SK-N-SH (cell line): ENCODE measurements at regions not wholly inside any gene's neighbourhood (a gene's known extent, or its start where the extent isn't known, plus 50 kb on each side); places are given as distances from the start of the nearest gene placed in this dataset.

Experiments used
- CTCF ChIA-PET: fragments of 300-600, 350-600 bp; formaldehyde crosslinking; extraction: SDS; loops from one replicate; lab custom pipeline; 2021; lab: Yijun Ruan, JAX
- POLR2A ChIA-PET: fragments of 350-600 bp; sonication (Branson Sonifier 250); formaldehyde crosslinking; extraction: SDS; loops from one replicate; lab custom pipeline; 2020; ENCODE audit warnings: antibody characterized with exemption, inconsistent platforms; lab: Yijun Ruan, JAX
- DNase-seq: peaks from one replicate; pipeline ENCODE4 v3.0.0; 2012
- H2AFZ ChIP-seq: fragments of 200-600 bp; sonication (generic); 2 replicates; pipeline ENCODE4 v1.8.1; 2016; ENCODE audit warnings: antibody characterized with exemption, mild to moderate bottlenecking, low read depth
- H3F3A ChIP-seq: fragments of 200-600 bp; sonication (generic); replicated peaks from 2 replicates; pipeline ENCODE3; 2016; ENCODE audit warnings: antibody characterized with exemption, mild to moderate bottlenecking; ENCODE audit not compliant: insufficient read depth
- H3K27ac ChIP-seq, 2 experiments: fragments of 200-500 bp in 1 of 2; fragments of 200-600 bp in 1 of 2; sonication (Bioruptor generic) in 1 of 2; sonication (generic), shearing (Covaris generic) in 1 of 2; 2 replicates each; pipeline versions ENCODE4 v1.5.1 to v1.6.1; 2014 to 2016; ENCODE audit warnings: low read depth in 2 of 2, inconsistent platforms in 1 of 2, low read length in 1 of 2, mild to moderate bottlenecking in 1 of 2, mixed read lengths in 1 of 2
- H3K27me3 ChIP-seq: fragments of 200-600 bp; sonication (generic), shearing (Covaris generic); 2 replicates; pipeline ENCODE4 v1.6.1; 2016; ENCODE audit warnings: mixed run types; ENCODE audit not compliant: insufficient read depth
- H3K36me3 ChIP-seq, 2 experiments: fragments of 200-500 bp in 1 of 2; fragments of 200-600 bp in 1 of 2; sonication (Bioruptor generic) in 1 of 2; sonication (generic) in 1 of 2; replicated peaks in 1 of 2; 2 replicates each; pipeline versions ENCODE3 to v1.5.1; 2014 to 2016; ENCODE audit warnings: low read length in 1 of 2, mild to moderate bottlenecking in 1 of 2; ENCODE audit not compliant: insufficient read depth in 2 of 2, control insufficient read depth in 1 of 2
- H3K4me1 ChIP-seq, 2 experiments: fragments of 200-500 bp in 1 of 2; fragments of 200-600 bp in 1 of 2; sonication (Bioruptor generic) in 1 of 2; sonication (generic), shearing (Covaris generic) in 1 of 2; 2 replicates each; pipeline versions ENCODE4 v1.5.1 to v1.6.1; 2014 to 2016; ENCODE audit warnings: low read depth in 1 of 2, low read length in 1 of 2, mixed run types in 1 of 2; ENCODE audit not compliant: insufficient read depth in 2 of 2, control insufficient read depth in 1 of 2
- H3K4me2 ChIP-seq: fragments of 200-600 bp; sonication (generic), shearing (Covaris generic); 2 replicates; pipeline ENCODE4 v1.6.1; 2017; ENCODE audit warnings: mixed run types
- H3K4me3 ChIP-seq, 2 experiments: fragments of 200-500 bp in 1 of 2; fragments of 200-600 bp in 1 of 2; sonication (Bioruptor generic) in 1 of 2; sonication (generic), shearing (Covaris generic) in 1 of 2; 2 replicates each; pipeline versions ENCODE4 v1.5.1 to v1.8.1; 2014 to 2016; ENCODE audit warnings: low read depth in 2 of 2, inconsistent platforms in 1 of 2, low read length in 1 of 2, mild to moderate bottlenecking in 1 of 2, mixed read lengths in 1 of 2, moderate library complexity in 1 of 2
- H3K79me2 ChIP-seq: fragments of 200-600 bp; sonication (generic); 2 replicates; pipeline ENCODE4 v1.8.1; 2017; ENCODE audit warnings: mild to moderate bottlenecking; ENCODE audit not compliant: insufficient read depth
- H3K9ac ChIP-seq: fragments of 200-600 bp; sonication (generic); 2 replicates; pipeline ENCODE4 v1.6.1; 2017; ENCODE audit warnings: mixed run types
- H3K9me2 ChIP-seq: fragments of 200-600 bp; sonication (generic); 2 replicates; pipeline ENCODE4 v1.6.1; 2017; ENCODE audit warnings: mixed run types
- H3K9me3 ChIP-seq: fragments of 200-600 bp; sonication (generic); 2 replicates; pipeline ENCODE4 v1.6.1; 2017; ENCODE audit warnings: mixed run types, mild to moderate bottlenecking, moderate library complexity
- H4K20me1 ChIP-seq: fragments of 200-600 bp; sonication (generic); 2 replicates; pipeline ENCODE4 v1.6.1; 2017; ENCODE audit warnings: mild to moderate bottlenecking, mixed run types; ENCODE audit not compliant: insufficient read depth
- CHD2 ChIP-seq: fragments of 150-350 bp; IDR thresholded peaks from 2 replicates; pipeline ENCODE4 v1.6.1; 2018; ENCODE audit warnings: low read length; ENCODE audit not compliant: partially characterized antibody
- EZH2phosphoT487 ChIP-seq: fragments of 200-600 bp; sonication (generic); IDR thresholded peaks from 2 replicates; pipeline ENCODE4 v1.6.1; 2017; ENCODE audit warnings: low read depth, mixed run types, mild to moderate bottlenecking, antibody characterized with exemption, moderate library complexity, borderline replicate concordance
- FOSL2 ChIP-seq: IDR thresholded peaks from 2 replicates; pipeline ENCODE4 v1.4.0; 2012; ENCODE audit warnings: low read depth, mild to moderate bottlenecking, moderate library complexity, borderline replicate concordance
- GABPA ChIP-seq: IDR thresholded peaks from 2 replicates; pipeline ENCODE4 v1.4.0; 2012; ENCODE audit warnings: low read depth, mild to moderate bottlenecking
- JUND ChIP-seq: IDR thresholded peaks from 2 replicates; pipeline ENCODE4 v1.4.0; 2012
- MAX ChIP-seq: IDR thresholded peaks from 2 replicates; pipeline ENCODE4 v1.4.0; 2012; ENCODE audit warnings: low read depth
- MEF2A ChIP-seq: IDR thresholded peaks from 2 replicates; pipeline ENCODE4 v1.4.0; 2012; ENCODE audit warnings: low read depth, borderline replicate concordance
- POLR2AphosphoS5 ChIP-seq: IDR thresholded peaks from 2 replicates; pipeline ENCODE4 v1.6.1; 2012; ENCODE audit warnings: low read depth, low read length
- RCOR1 ChIP-seq: fragments of 150-350 bp; IDR thresholded peaks from 2 replicates; pipeline ENCODE4 v1.6.1; 2017; ENCODE audit warnings: antibody characterized with exemption, low read length
- REST ChIP-seq: IDR thresholded peaks from 2 replicates; pipeline ENCODE4 v1.6.1; 2012; ENCODE audit warnings: mild to moderate bottlenecking, low read depth, low read length, moderate library complexity
- RFX5 ChIP-seq: IDR thresholded peaks from 2 replicates; pipeline ENCODE4 v1.6.1; 2012; ENCODE audit warnings: mild to moderate bottlenecking, improper control_type of control experiment, low read length
- SIN3A ChIP-seq: IDR thresholded peaks from 2 replicates; pipeline ENCODE4 v1.6.1; 2012; ENCODE audit warnings: low read depth, mild to moderate bottlenecking, low read length, moderate library complexity, borderline replicate concordance
- TCF12 ChIP-seq: IDR thresholded peaks from 2 replicates; pipeline ENCODE4 v1.4.0; 2012
- TEAD4 ChIP-seq: IDR thresholded peaks from 2 replicates; pipeline ENCODE4 v1.4.0; 2012; ENCODE audit warnings: mild to moderate bottlenecking, borderline replicate concordance; ENCODE audit not compliant: insufficient read depth
- ZBTB33 ChIP-seq: IDR thresholded peaks from 2 replicates; pipeline ENCODE4 v1.4.0; 2012; ENCODE audit warnings: low read depth, borderline replicate concordance
- WGBS: methylation state at CpG from one replicate; pipeline ENCODE4 v1.1.6; 2017; ENCODE audit warnings: low lambda C conversion rate; 5-methylcytosine and 5-hydroxymethylcytosine counted together

- H3K4me1 ChIP-seq, result peaks cover 0 to 6% of the 10 kb centered on the region in 2 experiments; a peak in 2 of 4 replicates
- no peak overlapping the region for H2AFZ ChIP-seq
- H3K9me3 ChIP-seq, result no peaks in the 10 kb centered on the region; the same call in 1 of the 2 replicates
- no peaks in the 10 kb centered on the region for H4K20me1 ChIP-seq
- H3K4me3 ChIP-seq, result no peak overlapping the region
- no peaks in the 10 kb centered on the region for H3K36me3 ChIP-seq
- no peaks in the 10 kb centered on the region for H3K9me2 ChIP-seq
- WGBS, result 68% methylated on average over 4 of the region's 4 CpGs
- no peak for DNase-seq
- H3K4me2 ChIP-seq, result no peak overlapping the region
- H3K27me3 ChIP-seq, result no peaks in the 10 kb centered on the region
- ChIA-PET CTCF (interaction anchor here (0.6 kb wide), 1 partner anchor 15 kb away, joined by 3 read pairs; no protein-coding TSS in a partner anchor), POLR2A (no interaction called here)
- H3F3A ChIP-seq, result no peaks in the 10 kb centered on the region
- no peaks in the 10 kb centered on the region for H3K79me2 ChIP-seq
- no peak overlapping the region for H3K9ac ChIP-seq
- no peak for TF ChIP-seq RCOR1
- TF ChIP-seq GABPA, result no peak
- no peak for TF ChIP-seq POLR2AphosphoS5
- H3K27ac ChIP-seq, result no peak overlapping the region
Observed at GRCh38 chr7:20520530-20520929, 94.9 kb upstream of the ABCB5 start.

- ChIA-PET CTCF (no interaction called here), POLR2A (no interaction called here)
- Histone ChIP-seq H3K27ac (no peak overlapping the region), H3F3A (no peaks in the 10 kb centered on the region), H3K36me3 (no peaks in the 10 kb centered on the region), H3K9me2 (no peaks in the 10 kb centered on the region), H3K27me3 (no peaks in the 10 kb centered on the region), H4K20me1 (no peaks in the 10 kb centered on the region), H3K4me3 (no peak overlapping the region), H3K9ac (no peak overlapping the region), H3K9me3 (no peaks in the 10 kb centered on the region; the same call in 1 of the 2 replicates), H2AFZ (no peak overlapping the region), H3K4me1 (peaks cover 0 to 6% of the 10 kb centered on the region in 2 experiments; a peak in 1 of 4 replicates), H3K4me2 (no peak overlapping the region), H3K79me2 (no peaks in the 10 kb centered on the region)
- no peak for DNase-seq
- TF ChIP-seq CHD2 (no peak), ZBTB33 (no peak), MAX (no peak), FOSL2 (no peak), JUND (no peak)
- WGBS, result 44% methylated on average over 1 of the region's 1 CpG
Observed at GRCh38 chr7:20521243-20521642, 94.2 kb upstream of the ABCB5 start.

GRCh38 chr7:20529260-20529659 is 86.2 kb upstream of the ABCB5 start:
- H3K27me3 ChIP-seq, result no peaks in the 10 kb centered on the region
- H3K4me2 ChIP-seq, result no peak overlapping the region
- DNase-seq, result no peak
- H3K9me3 ChIP-seq, result 0 out of 2 replicates have a peak, but pooled peaks cover 3% of the 10 kb centered on the region
- H3K4me3 ChIP-seq, result no peak overlapping the region; a peak in 1 of 4 replicates
- ChIA-PET CTCF (no interaction called here), POLR2A (no interaction called here)
- H3K9me2 ChIP-seq, result peaks cover 6% of the 10 kb centered on the region; the same call in 1 of the 2 replicates
- no peak overlapping the region for H3K9ac ChIP-seq
- H3K79me2 ChIP-seq, result no peaks in the 10 kb centered on the region
- 30% methylated on average over 2 of the region's 2 CpGs for WGBS
- no peak overlapping the region for H2AFZ ChIP-seq
- H4K20me1 ChIP-seq, result no peaks in the 10 kb centered on the region
- no peaks in the 10 kb centered on the region for H3F3A ChIP-seq
- H3K4me1 ChIP-seq, result no peaks in the 10 kb centered on the region
- H3K36me3 ChIP-seq, result no peaks in the 10 kb centered on the region
- H3K27ac ChIP-seq, result no peak overlapping the region
- TF ChIP-seq TEAD4, result no peak
- TF ChIP-seq EZH2phosphoT487, result no peak
- no peak for TF ChIP-seq MAX
- no peak for TF ChIP-seq FOSL2
- no peak for TF ChIP-seq SIN3A
- no peak for TF ChIP-seq REST
- TF ChIP-seq MEF2A, result no peak
- TF ChIP-seq RFX5, result no peak
- no peak for TF ChIP-seq TCF12
